WTC11 (cell line): ENCODE measurements at regions not wholly inside any gene's neighbourhood (a gene's known extent, or its start where the extent isn't known, plus 50 kb on each side); places are given as distances from the start of the nearest gene placed in this dataset.

Source experiments
- ATAC-seq: fragments of 200-7000 bp; cut with Tn5 transposase; 2 replicates; pipeline ENCODE4 v1.10.0; 2021; ENCODE audit warnings: mild to moderate bottlenecking, moderate library complexity
- CTCF ChIA-PET: fragments of 300-600 bp; sonication (Branson Sonifier 250); formaldehyde crosslinking; loops from one replicate; lab custom pipeline; 2021; ENCODE audit warnings: antibody characterized with exemption; lab: Charles Lee
- POLR2A ChIA-PET: fragments of 350-600 bp; sonication (Branson Sonifier 250); formaldehyde crosslinking; loops from one replicate; lab custom pipeline; 2021; ENCODE audit warnings: antibody characterized with exemption; lab: Charles Lee
- DNase-seq: peaks from one replicate; pipeline ENCODE4 v3.0.0; 2021; ENCODE audit warnings: low spot score
- H3K27ac Mint-ChIP-seq: 2 replicates; pipeline ENCODE4 v1.8.0; 2021; ENCODE audit warnings: mixed read lengths
- H3K27me3 Mint-ChIP-seq: 2 replicates; pipeline ENCODE4 v1.8.0; 2021; ENCODE audit warnings: low read depth, mild to moderate bottlenecking, moderate library complexity, mixed read lengths
- H3K36me3 Mint-ChIP-seq: 2 replicates; pipeline ENCODE4 v1.8.0; 2021; ENCODE audit warnings: mixed read lengths
- H3K4me1 Mint-ChIP-seq: 2 replicates; pipeline ENCODE4 v1.8.0; 2022; ENCODE audit warnings: mixed read lengths
- H3K4me3 Mint-ChIP-seq: 2 replicates; pipeline ENCODE4 v1.8.0; 2021; ENCODE audit warnings: mild to moderate bottlenecking, moderate library complexity, mixed read lengths
- H3K9me3 Mint-ChIP-seq: 2 replicates; pipeline ENCODE4 v1.8.0; 2021; ENCODE audit warnings: mixed read lengths
- ATF1 ChIP-seq: sonication (generic); formaldehyde crosslinking; IDR thresholded peaks from 2 replicates; pipeline ENCODE4 v1.8.1; 2023; ENCODE audit warnings: mild to moderate bottlenecking, moderate library complexity, missing genetic modification reagents
- ATF3 ChIP-seq: sonication (generic); formaldehyde crosslinking; conservative IDR thresholded peaks from 2 replicates; pipeline ENCODE4 v1.8.1; 2022; ENCODE audit warnings: mild to moderate bottlenecking, missing genetic modification reagents
- CDX4 ChIP-seq: fragments of 250-450 bp; sonication (Bioruptor Pico); IDR thresholded peaks from 2 replicates; pipeline ENCODE4 v1.9.0; 2021; ENCODE audit warnings: moderate library complexity, mild to moderate bottlenecking, inconsistent platforms, borderline replicate concordance
- CREB1 ChIP-seq: sonication (generic); formaldehyde crosslinking; IDR thresholded peaks from 2 replicates; pipeline ENCODE4 v1.8.0; 2023; ENCODE audit warnings: mild to moderate bottlenecking, missing genetic modification reagents
- EMX1 ChIP-seq: fragments of 250-450 bp; sonication (Bioruptor Pico); IDR thresholded peaks from 2 replicates; pipeline ENCODE4 v1.8.0; 2021; ENCODE audit warnings: mild to moderate bottlenecking
- FOXJ3 ChIP-seq: sonication (generic); formaldehyde crosslinking; IDR thresholded peaks from 2 replicates; pipeline ENCODE4 v1.9.0; 2021; ENCODE audit warnings: missing genetic modification reagents, mild to moderate bottlenecking, borderline replicate concordance
- FOXP1 ChIP-seq: sonication (generic); formaldehyde crosslinking; IDR thresholded peaks from 2 replicates; pipeline ENCODE4 v1.8.0; 2022; ENCODE audit warnings: missing genetic modification reagents, mild to moderate bottlenecking, moderate library complexity, borderline replicate concordance
- GTF2I ChIP-seq: fragments of 250-450 bp; sonication (Bioruptor Pico); conservative IDR thresholded peaks from 2 replicates; pipeline ENCODE4 v1.4.0; 2021; ENCODE audit warnings: mild to moderate bottlenecking
- IRF2 ChIP-seq: sonication (generic); formaldehyde crosslinking; IDR thresholded peaks from 2 replicates; pipeline ENCODE4 v1.8.0; 2022; ENCODE audit warnings: low read depth, missing genetic modification reagents, borderline replicate concordance
- MAX ChIP-seq: sonication (generic); formaldehyde crosslinking; IDR thresholded peaks from 2 replicates; pipeline ENCODE4 v1.8.0; 2022; ENCODE audit warnings: mild to moderate bottlenecking, missing genetic modification reagents
- MLX ChIP-seq: sonication (generic); formaldehyde crosslinking; IDR thresholded peaks from 2 replicates; pipeline ENCODE4 v1.8.1; 2023; ENCODE audit warnings: mild to moderate bottlenecking, missing genetic modification reagents, moderate library complexity
- OVOL2 ChIP-seq: fragments of 250-450 bp; sonication (Bioruptor Pico); IDR thresholded peaks from 2 replicates; pipeline ENCODE4 v1.9.0; 2021; ENCODE audit warnings: mild to moderate bottlenecking, borderline replicate concordance
- PRRX2 ChIP-seq: fragments of 250-450 bp; sonication (Bioruptor Pico); IDR thresholded peaks from 2 replicates; pipeline ENCODE4 v1.8.0; 2021; ENCODE audit warnings: mild to moderate bottlenecking
- TEAD1 ChIP-seq: sonication (generic); formaldehyde crosslinking; IDR thresholded peaks from 2 replicates; pipeline ENCODE4 v1.8.0; 2022; ENCODE audit warnings: mild to moderate bottlenecking, missing genetic modification reagents
- TP53 ChIP-seq: sonication (generic); formaldehyde crosslinking; IDR thresholded peaks from 2 replicates; pipeline ENCODE4 v1.8.1; 2023; ENCODE audit warnings: mild to moderate bottlenecking, missing genetic modification reagents
- ZBTB43 ChIP-seq: sonication (generic); formaldehyde crosslinking; IDR thresholded peaks from 2 replicates; pipeline ENCODE4 v1.8.1; 2023; ENCODE audit warnings: mild to moderate bottlenecking, missing genetic modification reagents
- ZNF121 ChIP-seq: sonication (generic); formaldehyde crosslinking; IDR thresholded peaks from 2 replicates; pipeline ENCODE4 v1.8.0; 2023; ENCODE audit warnings: missing genetic modification reagents
- ZNF232 ChIP-seq: sonication (generic); formaldehyde crosslinking; IDR thresholded peaks from 2 replicates; pipeline ENCODE4 v1.8.0; 2022; ENCODE audit warnings: mild to moderate bottlenecking, missing genetic modification reagents
- ZNF396 ChIP-seq: fragments of 250-450 bp; sonication (Bioruptor Pico); IDR thresholded peaks from 2 replicates; pipeline ENCODE4 v1.8.0; 2021; ENCODE audit warnings: mild to moderate bottlenecking, moderate library complexity, borderline replicate concordance
- ZNF423 ChIP-seq: fragments of 250-450 bp; sonication (Bioruptor Pico); IDR thresholded peaks from 2 replicates; pipeline ENCODE4 v2.1.2; 2022; ENCODE audit warnings: mild to moderate bottlenecking, moderate library complexity
- ZNF671 ChIP-seq: fragments of 250-450 bp; sonication (Bioruptor Pico); IDR thresholded peaks from 2 replicates; pipeline ENCODE4 v1.8.0; 2021; ENCODE audit warnings: mild to moderate bottlenecking
- ZSCAN18 ChIP-seq: fragments of 250-450 bp; sonication (Bioruptor Pico); IDR thresholded peaks from 2 replicates; pipeline ENCODE4 v2.1.2; 2022; ENCODE audit warnings: mild to moderate bottlenecking, moderate library complexity

- ChIA-PET POLR2A (no interaction called here), CTCF (no interaction called here)
- Mint-ChIP-seq H3K9me3 (peaks cover 6% of the 10 kb centered on the region), H3K4me1 (peaks cover 14% of the 10 kb centered on the region), H3K27me3 (peaks cover 2% of the 10 kb centered on the region; the same call in 1 of the 2 replicates)
- DNase-seq: no peak
- TF ChIP-seq ZNF396 (CRISPR knock-in tag): no peak
- no peak for TF ChIP-seq ZNF121 (CRISPR knock-in tag)
- TF ChIP-seq, all 79 proteins: peak for 0
- no peaks in the 10 kb centered on the region for H3K36me3 Mint-ChIP-seq
- no peak overlapping the region for H3K27ac Mint-ChIP-seq
- H3K4me3 Mint-ChIP-seq: no peak overlapping the region
- no peak for ATAC-seq
Measured at GRCh38 chr22:49413146-49413545, 414.5 kb downstream of the BRD1 start.

GRCh38 chr22:49412236-49412635, 415.4 kb downstream of the BRD1 start:
- Mint-ChIP-seq H3K36me3 (no peaks in the 10 kb centered on the region), H3K9me3 (peaks cover 6% of the 10 kb centered on the region), H3K27ac (no peak overlapping the region), H3K4me1 (peaks cover 14% of the 10 kb centered on the region), H3K4me3 (no peak overlapping the region), H3K27me3 (peaks cover 2% of the 10 kb centered on the region; the same call in 1 of the 2 replicates)
- ATAC-seq (no peak), DNase-seq (no peak)
- ChIA-PET POLR2A (no interaction called here), CTCF (interaction anchor here (0.6 kb wide), 1 partner anchor 38 kb away, joined by 3 read pairs; no protein-coding TSS in a partner anchor)
- TF ChIP-seq IRF2 (CRISPR knock-in tag) (no peak), TP53 (CRISPR knock-in tag) (no peak), GTF2I (CRISPR knock-in tag) (no peak), ZNF423 (no peak), PRRX2 (no peak), ZSCAN18 (CRISPR knock-in tag) (no peak), ZNF232 (CRISPR knock-in tag) (no peak), TEAD1 (no peak), CDX4 (CRISPR knock-in tag) (no peak), FOXJ3 (no peak), MAX (CRISPR knock-in tag) (no peak), ATF1 (CRISPR knock-in tag) (no peak), ZNF671 (CRISPR knock-in tag) (no peak), ZBTB43 (CRISPR knock-in tag) (no peak)

GRCh38 chr22:49411236-49411635, 416.4 kb downstream of the BRD1 start:
- Mint-ChIP-seq H3K4me1 (peaks cover 14% of the 10 kb centered on the region), H3K27me3 (peaks cover 2% of the 10 kb centered on the region; the same call in 1 of the 2 replicates), H3K36me3 (no peaks in the 10 kb centered on the region), H3K4me3 (no peak overlapping the region), H3K27ac (no peak overlapping the region), H3K9me3 (peaks cover 6% of the 10 kb centered on the region)
- ChIA-PET POLR2A (no interaction called here), CTCF (no interaction called here)
- no peak for TF ChIP-seq OVOL2 (CRISPR knock-in tag)
- no peak for TF ChIP-seq ATF3 (CRISPR knock-in tag)
- no peak for TF ChIP-seq PRRX2
- no peak for TF ChIP-seq EMX1 (CRISPR knock-in tag)
- TF ChIP-seq FOXP1 (CRISPR knock-in tag): no peak
- TF ChIP-seq TP53 (CRISPR knock-in tag): no peak
- no peak for TF ChIP-seq MLX (CRISPR knock-in tag)
- TF ChIP-seq CREB1: no peak
- no peak for DNase-seq
- ATAC-seq: no peak
